ENCODE measurements at regions not wholly inside any gene's neighbourhood (a gene's known extent, or its start where the extent isn't known, plus 50 kb on each side); places are given as distances from the start of the nearest gene placed in this dataset.

DNA sequence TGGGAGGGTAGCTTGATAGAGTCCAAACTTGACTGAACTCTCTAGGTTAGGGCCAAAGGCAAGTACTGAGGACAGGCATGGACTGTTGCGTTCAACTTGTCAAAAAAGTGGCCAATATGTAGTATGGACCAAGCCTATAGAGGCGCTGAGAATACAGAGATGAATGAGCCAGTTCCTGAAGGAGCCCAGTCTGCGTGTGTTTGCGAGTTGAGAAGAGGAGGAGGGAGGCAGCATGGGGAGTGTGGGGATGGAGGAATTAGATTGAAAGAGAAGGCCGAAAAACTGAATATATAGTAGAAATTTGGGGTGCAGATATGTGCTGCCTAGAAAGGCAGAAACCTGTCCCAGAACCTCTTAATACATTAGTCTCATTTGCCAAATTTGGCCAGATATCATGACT is 412.4 kb downstream of the PCNX1 start:
- TF ChIP-seq, protein P1, sequence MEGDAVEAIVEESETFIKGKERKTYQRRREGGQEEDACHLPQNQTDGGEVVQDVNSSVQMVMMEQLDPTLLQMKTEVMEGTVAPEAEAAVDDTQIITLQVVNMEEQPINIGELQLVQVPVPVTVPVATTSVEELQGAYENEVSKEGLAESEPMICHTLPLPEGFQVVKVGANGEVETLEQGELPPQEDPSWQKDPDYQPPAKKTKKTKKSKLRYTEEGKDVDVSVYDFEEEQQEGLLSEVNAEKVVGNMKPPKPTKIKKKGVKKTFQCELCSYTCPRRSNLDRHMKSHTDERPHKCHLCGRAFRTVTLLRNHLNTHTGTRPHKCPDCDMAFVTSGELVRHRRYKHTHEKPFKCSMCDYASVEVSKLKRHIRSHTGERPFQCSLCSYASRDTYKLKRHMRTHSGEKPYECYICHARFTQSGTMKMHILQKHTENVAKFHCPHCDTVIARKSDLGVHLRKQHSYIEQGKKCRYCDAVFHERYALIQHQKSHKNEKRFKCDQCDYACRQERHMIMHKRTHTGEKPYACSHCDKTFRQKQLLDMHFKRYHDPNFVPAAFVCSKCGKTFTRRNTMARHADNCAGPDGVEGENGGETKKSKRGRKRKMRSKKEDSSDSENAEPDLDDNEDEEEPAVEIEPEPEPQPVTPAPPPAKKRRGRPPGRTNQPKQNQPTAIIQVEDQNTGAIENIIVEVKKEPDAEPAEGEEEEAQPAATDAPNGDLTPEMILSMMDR (IDR thresholded peaks at IDR 0.05) = no peak
- TF ChIP-seq POLR2AphosphoS5 (IDR thresholded peaks at IDR 0.05) = no peak
- no peak for TF ChIP-seq EP300 (IDR thresholded peaks at IDR 0.05)
- no peak for TF ChIP-seq POLR2A (IDR thresholded peaks at IDR 0.05)

All from stomach (tissue), 4 donors.